ENCODE measurements at regions not wholly inside any gene's neighbourhood (a gene's known extent, or its start where the extent isn't known, plus 50 kb on each side); places are given as distances from the start of the nearest gene placed in this dataset.

GRCh38 chr5:110106750-110107149 lies 417.0 kb downstream of the MAN2A1 start:
- intact Hi-C loops (cut with DNase I), result no loop called here
- WGBS, 2 donors, result 11 to 19% methylated on average over 1 of the region's 1 CpG
- no peaks in the 10 kb centered on the region for H3K36me3 ChIP-seq (replicated peaks in 1 of 2; ENCODE audit: insufficient read depth in 1 of 2, low read depth in 2 of 2)
- ATAC-seq (no peak), DNase-seq (no peak)
- no peak overlapping the region for H3K4me3 ChIP-seq
- no peaks in the 10 kb centered on the region for H3K27me3 ChIP-seq
- H3K27ac ChIP-seq, result no peak overlapping the region
- peaks cover 20% of the 10 kb centered on the region for H3K4me1 ChIP-seq
- no peaks in the 10 kb centered on the region for H3K9me3 ChIP-seq
- TF ChIP-seq POLR2A (IDR thresholded peaks at IDR 0.05), result no peak
- TF ChIP-seq, protein P1, sequence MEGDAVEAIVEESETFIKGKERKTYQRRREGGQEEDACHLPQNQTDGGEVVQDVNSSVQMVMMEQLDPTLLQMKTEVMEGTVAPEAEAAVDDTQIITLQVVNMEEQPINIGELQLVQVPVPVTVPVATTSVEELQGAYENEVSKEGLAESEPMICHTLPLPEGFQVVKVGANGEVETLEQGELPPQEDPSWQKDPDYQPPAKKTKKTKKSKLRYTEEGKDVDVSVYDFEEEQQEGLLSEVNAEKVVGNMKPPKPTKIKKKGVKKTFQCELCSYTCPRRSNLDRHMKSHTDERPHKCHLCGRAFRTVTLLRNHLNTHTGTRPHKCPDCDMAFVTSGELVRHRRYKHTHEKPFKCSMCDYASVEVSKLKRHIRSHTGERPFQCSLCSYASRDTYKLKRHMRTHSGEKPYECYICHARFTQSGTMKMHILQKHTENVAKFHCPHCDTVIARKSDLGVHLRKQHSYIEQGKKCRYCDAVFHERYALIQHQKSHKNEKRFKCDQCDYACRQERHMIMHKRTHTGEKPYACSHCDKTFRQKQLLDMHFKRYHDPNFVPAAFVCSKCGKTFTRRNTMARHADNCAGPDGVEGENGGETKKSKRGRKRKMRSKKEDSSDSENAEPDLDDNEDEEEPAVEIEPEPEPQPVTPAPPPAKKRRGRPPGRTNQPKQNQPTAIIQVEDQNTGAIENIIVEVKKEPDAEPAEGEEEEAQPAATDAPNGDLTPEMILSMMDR (IDR thresholded peaks at IDR 0.05), result no peak

DNA sequence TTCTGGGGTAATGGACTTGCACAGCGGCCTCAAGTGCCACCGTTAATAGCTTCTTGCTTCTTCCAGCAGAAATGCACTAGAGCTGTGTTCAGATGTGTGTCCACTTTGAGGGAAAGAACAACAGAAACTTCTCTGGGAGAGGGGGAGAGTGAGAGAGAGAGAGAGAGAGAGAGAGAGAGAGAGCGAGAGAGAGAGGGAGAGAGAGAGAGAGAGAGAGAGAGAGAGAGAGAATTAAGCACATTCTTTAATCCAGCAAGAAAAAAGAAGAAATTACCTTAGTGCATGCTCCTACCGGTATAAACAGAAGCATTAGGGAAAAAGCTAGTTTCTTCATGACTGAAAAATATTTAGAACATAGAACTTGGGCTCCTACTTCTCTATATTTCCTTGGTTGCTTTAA lies 418.8 kb downstream of the MAN2A1 start:
- no peak overlapping the region for H3K4me3 ChIP-seq
- ATAC-seq (no peak), DNase-seq (no peak)
- no peak overlapping the region for H3K27ac ChIP-seq
- 69 to 74% methylated on average over 3 of the region's 4 CpGs for WGBS, 2 donors
- intact Hi-C loops (cut with DNase I), result no loop called here
- H3K36me3 ChIP-seq (replicated peaks in 1 of 2; ENCODE audit: insufficient read depth in 1 of 2, low read depth in 2 of 2), result no peaks in the 10 kb centered on the region
- TF ChIP-seq POLR2A (IDR thresholded peaks at IDR 0.05), result no peak
- TF ChIP-seq, protein P1 (IDR thresholded peaks at IDR 0.05), result no peak
- peaks cover 20% of the 10 kb centered on the region for H3K4me1 ChIP-seq
- no peaks in the 10 kb centered on the region for H3K27me3 ChIP-seq
- no peaks in the 10 kb centered on the region for H3K9me3 ChIP-seq

- H3K36me3 ChIP-seq (replicated peaks in 1 of 2; ENCODE audit: insufficient read depth in 1 of 2, low read depth in 2 of 2), result no peaks in the 10 kb centered on the region
- ATAC-seq (no peak), DNase-seq (no peak)
- H3K27me3 ChIP-seq, result no peaks in the 10 kb centered on the region
- no peaks in the 10 kb centered on the region for H3K9me3 ChIP-seq
- no peak overlapping the region for H3K27ac ChIP-seq
- H3K4me3 ChIP-seq, result no peak overlapping the region
- 48 to 65% methylated on average over 3 of the region's 3 CpGs for WGBS, 2 donors
- peaks cover 20% of the 10 kb centered on the region for H3K4me1 ChIP-seq
- intact Hi-C loops (cut with DNase I), result no loop called here
- no peak for TF ChIP-seq POLR2A (IDR thresholded peaks at IDR 0.05)
- TF ChIP-seq, protein P1 (IDR thresholded peaks at IDR 0.05), result no peak
Observed at GRCh38 chr5:110109667-110110066, 419.9 kb downstream of the MAN2A1 start.

DNA sequence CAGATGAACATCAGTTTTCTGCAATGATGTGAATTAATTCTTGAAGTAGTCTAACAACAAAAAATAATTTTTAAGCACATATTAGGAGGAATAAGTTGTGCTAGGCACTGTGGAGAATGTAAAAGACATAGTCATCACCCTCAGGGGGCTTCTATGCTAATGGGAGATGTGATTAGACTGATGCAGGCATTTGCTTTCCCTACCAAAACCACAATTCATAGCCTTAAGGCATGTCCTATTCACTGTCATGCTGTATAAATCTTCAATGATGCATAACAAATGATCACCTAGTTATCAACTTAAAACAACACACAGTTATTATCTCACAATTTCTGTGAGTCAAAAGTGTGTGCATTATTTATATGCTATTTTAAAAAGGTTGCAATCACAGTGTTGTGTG lies 422.6 kb downstream of the MAN2A1 start:
- intact Hi-C loops (cut with DNase I), result no loop called here
- Histone ChIP-seq H3K4me1 (no peaks in the 10 kb centered on the region), H3K9me3 (no peaks in the 10 kb centered on the region), H3K27me3 (no peaks in the 10 kb centered on the region), H3K27ac (no peak overlapping the region), H3K36me3 (replicated peaks in 1 of 2; ENCODE audit: insufficient read depth in 1 of 2, low read depth in 2 of 2) (no peaks in the 10 kb centered on the region), H3K4me3 (no peak overlapping the region)
- no peak for TF ChIP-seq POLR2A (IDR thresholded peaks at IDR 0.05)
- TF ChIP-seq, protein P1 (IDR thresholded peaks at IDR 0.05), result no peak
- no peak for DNase-seq
- ATAC-seq, result no peak

DNA sequence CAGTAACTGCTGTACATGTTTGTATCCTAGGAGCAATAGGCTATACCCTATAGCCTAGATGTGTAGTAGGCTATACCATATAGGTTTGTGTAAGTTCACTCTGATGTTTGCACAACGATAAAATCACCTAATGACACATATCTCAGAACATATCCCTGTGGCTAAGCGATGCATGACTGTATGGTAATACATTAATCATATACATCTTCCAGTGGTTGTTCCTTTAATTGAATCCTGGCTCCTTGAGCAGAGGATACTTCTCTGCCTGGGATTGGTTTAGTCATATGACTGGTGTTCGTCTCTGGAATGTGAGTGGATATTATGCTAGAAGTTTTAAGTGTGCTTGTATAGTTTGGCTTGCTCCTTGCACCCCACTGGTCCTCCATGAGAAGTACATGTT lies 425.8 kb downstream of the MAN2A1 start:
- ATAC-seq, result no peak
- Histone ChIP-seq H3K4me1 (no peaks in the 10 kb centered on the region), H3K27me3 (no peaks in the 10 kb centered on the region), H3K9me3 (no peaks in the 10 kb centered on the region), H3K27ac (no peak overlapping the region), H3K4me3 (no peak overlapping the region), H3K36me3 (replicated peaks in 1 of 2; ENCODE audit: insufficient read depth in 1 of 2, low read depth in 2 of 2) (no peaks in the 10 kb centered on the region)
- intact Hi-C loops (cut with DNase I), result no loop called here
- TF ChIP-seq POLR2A (IDR thresholded peaks at IDR 0.05), result no peak
- TF ChIP-seq, protein P1 (IDR thresholded peaks at IDR 0.05), result no peak
- no peak for DNase-seq
- 60 to 63% methylated on average over 3 of the region's 3 CpGs for WGBS, 2 donors
